Astrocyte (in vitro differentiated cells and primary cell): ENCODE measurements at regions not wholly inside any gene's neighbourhood (a gene's known extent, or its start where the extent isn't known, plus 50 kb on each side); places are given as distances from the start of the nearest gene placed in this dataset.

Source experiments
- DNase-seq: peaks from one replicate; pipeline ENCODE4 v3.0.0-alpha.2; 2010; ENCODE audit warnings: low read depth
- FAIRE-seq: peaks from 2 replicates; lab custom pipeline; 2011; peaks lifted over from hg19 to GRCh38; lab: Jason Lieb, UNC
- H2AFZ ChIP-seq: 2 replicates; pipeline ENCODE4 v1.6.0; 2012; ENCODE audit warnings: low read depth, low read length, inconsistent platforms
- H3K27ac ChIP-seq: 2 replicates; pipeline ENCODE4 v1.5.1; 2011; ENCODE audit warnings: low read depth, low read length, inconsistent platforms
- H3K27me3 ChIP-seq: 2 replicates; pipeline ENCODE4 v1.6.0; 2011; ENCODE audit warnings: low read length, inconsistent platforms; ENCODE audit not compliant: insufficient read depth
- H3K36me3 ChIP-seq: 2 replicates; pipeline ENCODE4 v1.5.1; 2011; ENCODE audit warnings: low read length, inconsistent platforms; ENCODE audit not compliant: insufficient read depth
- H3K4me1 ChIP-seq: 2 replicates; pipeline ENCODE4 v1.5.1; 2011; ENCODE audit warnings: low read length, inconsistent platforms; ENCODE audit not compliant: insufficient read depth
- H3K4me2 ChIP-seq: 2 replicates; pipeline ENCODE4 v1.6.0; 2012; ENCODE audit warnings: low read length, inconsistent platforms
- H3K4me3 ChIP-seq: 2 replicates; pipeline ENCODE4 v1.5.1; 2011; ENCODE audit warnings: low read depth, mild to moderate bottlenecking, low read length, inconsistent platforms; ENCODE audit not compliant: insufficient read depth
- H3K79me2 ChIP-seq: 2 replicates; pipeline ENCODE4 v1.6.0; 2012; ENCODE audit warnings: mild to moderate bottlenecking, low read length, inconsistent platforms; ENCODE audit not compliant: insufficient read depth
- H3K9ac ChIP-seq: 2 replicates; pipeline ENCODE4 v1.6.0; 2012; ENCODE audit warnings: mild to moderate bottlenecking, low read length, inconsistent platforms
- H3K9me3 ChIP-seq: 2 replicates; pipeline ENCODE4 v1.5.1; 2012; ENCODE audit warnings: low read depth, mild to moderate bottlenecking, low read length, inconsistent platforms; ENCODE audit not compliant: insufficient read depth
- H4K20me1 ChIP-seq: 2 replicates; pipeline ENCODE4 v1.6.0; 2012; ENCODE audit warnings: low read length, inconsistent platforms; ENCODE audit not compliant: insufficient read depth
- H3K27ac Mint-ChIP-seq: one replicate; pipeline ENCODE4 v1.8.0; 2021; ENCODE audit warnings: mild to moderate bottlenecking, mixed read lengths; ENCODE audit not compliant: unreplicated experiment
- H3K27me3 Mint-ChIP-seq: one replicate; pipeline ENCODE4 v1.8.0; 2021; ENCODE audit warnings: low read depth, mixed read lengths; ENCODE audit not compliant: unreplicated experiment
- H3K36me3 Mint-ChIP-seq: one replicate; pipeline ENCODE4 v1.8.0; 2021; ENCODE audit warnings: low read depth, mixed read lengths; ENCODE audit not compliant: unreplicated experiment
- H3K4me1 Mint-ChIP-seq: one replicate; pipeline ENCODE4 v1.8.0; 2021; ENCODE audit warnings: low read depth, mixed read lengths; ENCODE audit not compliant: unreplicated experiment
- H3K4me3 Mint-ChIP-seq: one replicate; pipeline ENCODE4 v1.8.0; 2021; ENCODE audit warnings: mild to moderate bottlenecking, moderate library complexity, mixed read lengths; ENCODE audit not compliant: unreplicated experiment
- H3K9me3 Mint-ChIP-seq: one replicate; pipeline ENCODE4 v1.8.0; 2021; ENCODE audit warnings: mild to moderate bottlenecking, mixed read lengths; ENCODE audit not compliant: unreplicated experiment
- EZH2 ChIP-seq: IDR thresholded peaks from 2 replicates; pipeline ENCODE4 v1.6.1; 2012; ENCODE audit warnings: mild to moderate bottlenecking, low read length, inconsistent platforms; ENCODE audit not compliant: insufficient read depth
- TF ChIP-seq, protein P1 (sequence below): IDR thresholded peaks from 2 replicates; pipeline ENCODE4 v1.5.1; 2011; ENCODE audit warnings: low read depth, mild to moderate bottlenecking, inconsistent platforms, low read length, moderate library complexity; ENCODE audit not compliant: insufficient read depth

DNA sequence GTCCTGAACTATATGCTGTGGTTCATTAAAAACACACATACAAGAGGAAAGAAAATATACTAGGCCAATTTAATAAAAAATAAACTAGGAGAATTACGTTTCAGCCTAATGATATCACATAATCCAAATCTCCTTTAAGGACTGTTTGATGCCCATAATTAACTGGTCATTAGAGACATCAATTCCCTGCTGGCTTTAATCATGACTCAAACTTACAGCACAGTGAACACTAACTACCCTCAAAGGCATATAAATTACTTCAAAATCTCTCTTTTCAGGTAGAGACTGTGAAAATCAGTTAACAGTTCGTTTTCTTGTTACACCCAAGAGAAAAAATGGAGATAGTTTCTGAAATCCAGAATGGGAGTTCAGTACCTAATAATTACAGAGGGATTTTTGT lies 567.4 kb downstream of the CBLN2 start:
- no peaks in the 10 kb centered on the region for H3K36me3 ChIP-seq
- DNase-seq = no peak
- no peaks in the 10 kb centered on the region for H3K27me3 ChIP-seq
- no peaks in the 10 kb centered on the region for H3K4me1 ChIP-seq
- Mint-ChIP-seq H3K27ac (no peak overlapping the region), H3K9me3 (peaks cover 2% of the 10 kb centered on the region), H3K4me3 (no peak overlapping the region), H3K4me1 (no peaks in the 10 kb centered on the region), H3K27me3 (no peaks in the 10 kb centered on the region), H3K36me3 (no peaks in the 10 kb centered on the region)
- no peak for FAIRE-seq
- no peaks in the 10 kb centered on the region for H3K79me2 ChIP-seq
- no peaks in the 10 kb centered on the region for H3K9me3 ChIP-seq
- no peak overlapping the region for H3K4me2 ChIP-seq
- H3K9ac ChIP-seq = no peak overlapping the region
- H3K4me3 ChIP-seq = no peak overlapping the region
- no peaks in the 10 kb centered on the region for H4K20me1 ChIP-seq
- no peak overlapping the region for H3K27ac ChIP-seq
- H2AFZ ChIP-seq = no peak overlapping the region
- TF ChIP-seq, protein P1, sequence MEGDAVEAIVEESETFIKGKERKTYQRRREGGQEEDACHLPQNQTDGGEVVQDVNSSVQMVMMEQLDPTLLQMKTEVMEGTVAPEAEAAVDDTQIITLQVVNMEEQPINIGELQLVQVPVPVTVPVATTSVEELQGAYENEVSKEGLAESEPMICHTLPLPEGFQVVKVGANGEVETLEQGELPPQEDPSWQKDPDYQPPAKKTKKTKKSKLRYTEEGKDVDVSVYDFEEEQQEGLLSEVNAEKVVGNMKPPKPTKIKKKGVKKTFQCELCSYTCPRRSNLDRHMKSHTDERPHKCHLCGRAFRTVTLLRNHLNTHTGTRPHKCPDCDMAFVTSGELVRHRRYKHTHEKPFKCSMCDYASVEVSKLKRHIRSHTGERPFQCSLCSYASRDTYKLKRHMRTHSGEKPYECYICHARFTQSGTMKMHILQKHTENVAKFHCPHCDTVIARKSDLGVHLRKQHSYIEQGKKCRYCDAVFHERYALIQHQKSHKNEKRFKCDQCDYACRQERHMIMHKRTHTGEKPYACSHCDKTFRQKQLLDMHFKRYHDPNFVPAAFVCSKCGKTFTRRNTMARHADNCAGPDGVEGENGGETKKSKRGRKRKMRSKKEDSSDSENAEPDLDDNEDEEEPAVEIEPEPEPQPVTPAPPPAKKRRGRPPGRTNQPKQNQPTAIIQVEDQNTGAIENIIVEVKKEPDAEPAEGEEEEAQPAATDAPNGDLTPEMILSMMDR = no peak
- TF ChIP-seq EZH2 = no peak

DNA sequence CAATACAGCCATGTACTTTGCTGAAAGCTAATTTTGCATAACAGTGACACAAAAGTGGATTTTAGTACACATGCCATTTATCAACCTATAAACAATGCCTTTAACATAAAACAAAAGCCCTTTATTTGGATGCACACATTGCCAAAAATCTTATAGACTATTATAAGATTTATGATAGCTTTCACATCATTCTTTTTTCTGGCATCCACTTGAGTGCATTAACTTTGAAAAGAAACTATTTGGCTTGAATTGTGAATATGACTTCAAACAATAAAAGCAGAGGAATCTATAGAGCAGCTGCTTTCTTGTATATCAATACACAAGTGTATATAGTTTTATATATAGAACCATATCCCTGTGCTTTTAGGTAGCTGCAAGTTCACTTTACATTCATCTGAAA lies 577.4 kb downstream of the CBLN2 start:
- no peak overlapping the region for H2AFZ ChIP-seq
- no peaks in the 10 kb centered on the region for H3K27me3 ChIP-seq
- Mint-ChIP-seq H3K4me1 (no peaks in the 10 kb centered on the region), H3K9me3 (peaks cover 6% of the 10 kb centered on the region), H3K4me3 (no peak overlapping the region), H3K27me3 (no peaks in the 10 kb centered on the region), H3K27ac (no peak overlapping the region), H3K36me3 (no peaks in the 10 kb centered on the region)
- DNase-seq (no peak), FAIRE-seq (no peak)
- H3K4me1 ChIP-seq = no peaks in the 10 kb centered on the region
- H3K9ac ChIP-seq = no peak overlapping the region
- no peak overlapping the region for H3K27ac ChIP-seq
- no peaks in the 10 kb centered on the region for H4K20me1 ChIP-seq
- no peaks in the 10 kb centered on the region for H3K79me2 ChIP-seq
- H3K36me3 ChIP-seq = no peaks in the 10 kb centered on the region
- H3K9me3 ChIP-seq = no peaks in the 10 kb centered on the region
- no peak overlapping the region for H3K4me2 ChIP-seq
- TF ChIP-seq EZH2 = no peak
- TF ChIP-seq, protein P1 = no peak
- H3K4me3 ChIP-seq = no peak overlapping the region

DNA sequence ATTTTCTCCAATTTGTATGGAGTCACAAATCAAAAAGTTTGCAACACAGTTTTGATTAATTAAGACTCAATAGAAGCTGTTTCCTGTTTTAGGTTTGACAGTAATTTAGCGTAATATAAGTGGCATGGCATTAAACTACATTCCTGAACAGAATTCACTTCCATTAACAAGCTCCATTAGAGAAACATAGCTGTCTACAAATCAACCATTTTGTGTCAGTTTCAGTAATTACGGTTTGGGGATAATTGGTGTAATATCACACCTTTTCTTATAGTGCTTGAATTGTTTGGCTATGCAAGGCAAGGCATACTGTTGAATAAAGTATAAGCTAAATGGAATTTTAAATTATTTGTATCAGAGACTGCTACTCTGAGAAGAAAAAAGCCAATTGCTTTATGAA lies 585.5 kb downstream of the CBLN2 start:
- Histone ChIP-seq H3K27me3 (no peaks in the 10 kb centered on the region), H3K9ac (no peak overlapping the region), H3K9me3 (no peaks in the 10 kb centered on the region), H3K79me2 (no peaks in the 10 kb centered on the region), H3K4me3 (no peak overlapping the region), H3K4me2 (no peak overlapping the region), H2AFZ (no peak overlapping the region), H3K4me1 (no peaks in the 10 kb centered on the region), H3K27ac (no peak overlapping the region), H3K36me3 (no peaks in the 10 kb centered on the region), H4K20me1 (no peaks in the 10 kb centered on the region)
- DNase-seq (no peak), FAIRE-seq (no peak)
- H3K4me3 Mint-ChIP-seq = no peak overlapping the region
- no peak overlapping the region for H3K27ac Mint-ChIP-seq
- H3K4me1 Mint-ChIP-seq = no peaks in the 10 kb centered on the region
- TF ChIP-seq, protein P1 = no peak
- TF ChIP-seq EZH2 = no peak
- H3K9me3 Mint-ChIP-seq = peaks cover 5% of the 10 kb centered on the region
- H3K36me3 Mint-ChIP-seq = no peaks in the 10 kb centered on the region
- H3K27me3 Mint-ChIP-seq = no peaks in the 10 kb centered on the region
